Right renal cortex interstitium (tissue), 3 donors: ENCODE measurements at regions not wholly inside any gene's neighbourhood (a gene's known extent, or its start where the extent isn't known, plus 50 kb on each side); places are given as distances from the start of the nearest gene placed in this dataset.
"Not testable (repeated sequence)": the region's sequence is repeated elsewhere in the genome, so short reads cannot be mapped to it uniquely, and the experiment has no call there.

ENCODE experiments used
- DNase-seq, 3 donors: peaks; one replicate each; pipeline ENCODE4 v3.0.0-alpha.2; 2013; ENCODE audit warnings: low read depth in 3 of 3, low spot score in 2 of 3

- DNase-seq = no peak
Observed at GRCh38 chr13:75180805-75181455, 301.0 kb downstream of the TBC1D4 start.

- no peak for DNase-seq
Observed at GRCh38 chr13:75178436-75178835, 303.5 kb downstream of the TBC1D4 start.

GRCh38 chr13:75175575-75175974, 306.4 kb downstream of the TBC1D4 start:
- no peak for DNase-seq

- DNase-seq = not testable (repeated sequence)
Observed at GRCh38 chr13:75175097-75175496, 306.9 kb downstream of the TBC1D4 start.

- DNase-seq = no peak
Observed at GRCh38 chr13:75174481-75174880, 307.5 kb downstream of the TBC1D4 start.

GRCh38 chr13:75173457-75174356, 308.3 kb downstream of the TBC1D4 start:
- DNase-seq = no peak

GRCh38 chr13:75170311-75170710, 311.7 kb downstream of the TBC1D4 start:
- no peak for DNase-seq

GRCh38 chr13:75165543-75166230, 316.3 kb downstream of the TBC1D4 start:
- no peak for DNase-seq

- no peak for DNase-seq
Observed at GRCh38 chr13:75161804-75162203, 320.2 kb downstream of the TBC1D4 start.

GRCh38 chr13:75160984-75161383, 321.0 kb downstream of the TBC1D4 start:
- no peak for DNase-seq

- DNase-seq = no peak
Observed at GRCh38 chr13:75154331-75154730, 327.6 kb downstream of the TBC1D4 start.

- no peak for DNase-seq
Observed at GRCh38 chr13:75153834-75154233, 328.1 kb downstream of the TBC1D4 start.

- no peak for DNase-seq
Observed at GRCh38 chr13:75153386-75153785, 328.6 kb downstream of the TBC1D4 start.

GRCh38 chr13:75151081-75151643, 330.8 kb downstream of the TBC1D4 start:
- no peak for DNase-seq

GRCh38 chr13:75149776-75150175, 332.2 kb downstream of the TBC1D4 start:
- DNase-seq = no peak

- DNase-seq = no peak
Observed at GRCh38 chr13:75147946-75148345, 334.0 kb downstream of the TBC1D4 start.

GRCh38 chr13:75146436-75146835, 335.5 kb downstream of the TBC1D4 start:
- no peak for DNase-seq

GRCh38 chr13:75145927-75146326, 336.0 kb downstream of the TBC1D4 start:
- peak in 1 of 3 donors; percentile 39 for DNase-seq

GRCh38 chr13:75139291-75139690, 342.7 kb downstream of the TBC1D4 start:
- DNase-seq = no peak

- DNase-seq = no peak
Observed at GRCh38 chr13:75137911-75138571, 343.9 kb downstream of the TBC1D4 start.

GRCh38 chr13:75136151-75136550, 345.8 kb downstream of the TBC1D4 start:
- DNase-seq = no peak
